ENCODE measurements at regions not wholly inside any gene's neighbourhood (a gene's known extent, or its start where the extent isn't known, plus 50 kb on each side); places are given as distances from the start of the nearest gene placed in this dataset.

DNA sequence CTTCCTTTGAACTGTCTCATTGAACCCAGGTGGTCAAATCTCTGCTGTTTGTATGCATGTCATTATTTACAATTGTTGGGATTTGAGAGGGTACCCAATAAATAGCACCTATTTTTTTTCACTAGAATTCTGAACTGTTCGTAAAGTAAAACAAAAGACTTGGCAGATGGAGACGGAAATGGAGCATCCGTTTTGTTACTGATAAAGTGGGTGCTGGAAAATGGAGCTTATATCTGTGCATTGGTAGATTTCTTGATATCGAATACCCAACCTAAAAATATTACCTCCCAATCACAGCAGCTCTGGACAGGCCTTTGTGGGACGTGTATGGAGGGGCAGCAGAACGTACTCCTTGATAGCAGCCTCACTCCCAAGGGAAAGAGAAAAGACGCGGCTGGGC, 224.4 kb downstream of the C12orf75 start:
- H2AFZ ChIP-seq (ENCODE audit: control insufficient read depth, low read depth, low read length), result no peak overlapping the region
- 19% methylated on average over 8 of the region's 8 CpGs for WGBS (ENCODE audit: insufficient coverage, insufficient replicate concordance, low lambda C conversion rate, missing lambda C conversion rate)
- RAD21 ChIA-PET (ENCODE audit: unreplicated experiment), result no interaction called here
- H3K79me2 ChIP-seq (ENCODE audit: control insufficient read depth, insufficient read depth, low read length), result no peaks in the 10 kb centered on the region
- intact Hi-C loops (cut with micrococcal nuclease; ENCODE audit: unreplicated experiment), result no loop called here
- SMC1A ChIA-PET (ENCODE audit: uncharacterized antibody, unreplicated experiment), result no interaction called here
- H3K36me3 ChIP-seq (ENCODE audit: control insufficient read depth in 2 of 2, insufficient read depth in 2 of 2, low read length in 1 of 2), result no peaks in the 10 kb centered on the region
- CTCF ChIA-PET, result no interaction called here
- in situ Hi-C loops (cut with MboI), result no loop called here
- no peaks in the 10 kb centered on the region for H3K27me3 ChIP-seq (replicated peaks in 1 of 2; ENCODE audit: control insufficient read depth in 2 of 2, insufficient read depth in 2 of 2, low read length in 1 of 2)
- no peak for FAIRE-seq
- ATAC-seq, result no peak
- no TSS peak for BruUV-seq (replicated peaks)
- no peaks in the 10 kb centered on the region for H4K20me1 ChIP-seq (ENCODE audit: control insufficient read depth, insufficient read depth)
- TF ChIP-seq MTA2 (IDR thresholded peaks at IDR 0.05; ENCODE audit: low read depth), result no peak
- TF ChIP-seq CEBPB (IDR thresholded peaks at IDR 0.05; ENCODE audit: borderline replicate concordance in 1 of 2, low read depth in 2 of 2, low read length in 2 of 2), result no peak
- no peak for TF ChIP-seq ZNF24 (IDR thresholded peaks at IDR 0.05)
- no peak for TF ChIP-seq STAT1 (conservative IDR thresholded peaks at IDR 0.05)
- no peak for TF ChIP-seq ZSCAN29 (IDR thresholded peaks at IDR 0.05)
- no peak for TF ChIP-seq RBBP5 (conservative IDR thresholded peaks at IDR 0.05)
- TF ChIP-seq RAD21 (IDR thresholded peaks at IDR 0.05; ENCODE audit: insufficient read depth, low read depth, low read length), result no peak
- no peak for TF ChIP-seq DPF2 (IDR thresholded peaks at IDR 0.05)
- TF ChIP-seq, protein P1, sequence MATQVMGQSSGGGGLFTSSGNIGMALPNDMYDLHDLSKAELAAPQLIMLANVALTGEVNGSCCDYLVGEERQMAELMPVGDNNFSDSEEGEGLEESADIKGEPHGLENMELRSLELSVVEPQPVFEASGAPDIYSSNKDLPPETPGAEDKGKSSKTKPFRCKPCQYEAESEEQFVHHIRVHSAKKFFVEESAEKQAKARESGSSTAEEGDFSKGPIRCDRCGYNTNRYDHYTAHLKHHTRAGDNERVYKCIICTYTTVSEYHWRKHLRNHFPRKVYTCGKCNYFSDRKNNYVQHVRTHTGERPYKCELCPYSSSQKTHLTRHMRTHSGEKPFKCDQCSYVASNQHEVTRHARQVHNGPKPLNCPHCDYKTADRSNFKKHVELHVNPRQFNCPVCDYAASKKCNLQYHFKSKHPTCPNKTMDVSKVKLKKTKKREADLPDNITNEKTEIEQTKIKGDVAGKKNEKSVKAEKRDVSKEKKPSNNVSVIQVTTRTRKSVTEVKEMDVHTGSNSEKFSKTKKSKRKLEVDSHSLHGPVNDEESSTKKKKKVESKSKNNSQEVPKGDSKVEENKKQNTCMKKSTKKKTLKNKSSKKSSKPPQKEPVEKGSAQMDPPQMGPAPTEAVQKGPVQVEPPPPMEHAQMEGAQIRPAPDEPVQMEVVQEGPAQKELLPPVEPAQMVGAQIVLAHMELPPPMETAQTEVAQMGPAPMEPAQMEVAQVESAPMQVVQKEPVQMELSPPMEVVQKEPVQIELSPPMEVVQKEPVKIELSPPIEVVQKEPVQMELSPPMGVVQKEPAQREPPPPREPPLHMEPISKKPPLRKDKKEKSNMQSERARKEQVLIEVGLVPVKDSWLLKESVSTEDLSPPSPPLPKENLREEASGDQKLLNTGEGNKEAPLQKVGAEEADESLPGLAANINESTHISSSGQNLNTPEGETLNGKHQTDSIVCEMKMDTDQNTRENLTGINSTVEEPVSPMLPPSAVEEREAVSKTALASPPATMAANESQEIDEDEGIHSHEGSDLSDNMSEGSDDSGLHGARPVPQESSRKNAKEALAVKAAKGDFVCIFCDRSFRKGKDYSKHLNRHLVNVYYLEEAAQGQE (IDR thresholded peaks at IDR 0.05; ENCODE audit: low read depth, low read length), result no peak
- TF ChIP-seq CBFB (IDR thresholded peaks at IDR 0.05; ENCODE audit: low read depth), result no peak
- no peak for TF ChIP-seq BCL11A (IDR thresholded peaks at IDR 0.05; ENCODE audit: low read depth, low read length)
- POLR2A ChIA-PET, result no interaction called here
- no peak overlapping the region for H3K4me2 ChIP-seq (ENCODE audit: control insufficient read depth, insufficient read depth)
- H3K27ac ChIP-seq (ENCODE audit: control insufficient read depth, insufficient read depth), result no peak overlapping the region
- H3K9me3 ChIP-seq (replicated peaks; ENCODE audit: control insufficient read depth, insufficient read depth, low read length), result no peaks in the 10 kb centered on the region
- no peak for DNase-seq (ENCODE audit: low read depth, low spot score)
- H3K4me1 ChIP-seq (ENCODE audit: control insufficient read depth, insufficient read depth, low read length), result no peaks in the 10 kb centered on the region
- no peak overlapping the region for H3K4me3 ChIP-seq
- no peak overlapping the region for H3K9ac ChIP-seq (ENCODE audit: control insufficient read depth, insufficient read depth, low read length)
